OCI-LY3 (cell line): ENCODE measurements at regions not wholly inside any gene's neighbourhood (a gene's known extent, or its start where the extent isn't known, plus 50 kb on each side); places are given as distances from the start of the nearest gene placed in this dataset.

Experiments used
- CTCF ChIP-seq: fragments of 200-600, 300-600 bp; sonication (generic); IDR thresholded peaks from 2 replicates; pipeline ENCODE4 v1.5.1; 2014; ENCODE audit warnings: antibody characterized with exemption, low read length, low read depth
- EZH2phosphoT487 ChIP-seq: fragments of 200-600 bp; shearing (Covaris generic); IDR thresholded peaks from 2 replicates; pipeline ENCODE4 v1.6.1; 2018; ENCODE audit warnings: antibody characterized with exemption, mixed run types, low read depth

GRCh38 chr2:144615866-144616565, 96.1 kb upstream of the ZEB2 start:
- TF ChIP-seq CTCF (no peak), EZH2phosphoT487 (no peak)
